Thyroid gland (tissue), 4 donors: ENCODE measurements at regions not wholly inside any gene's neighbourhood (a gene's known extent, or its start where the extent isn't known, plus 50 kb on each side); places are given as distances from the start of the nearest gene placed in this dataset.

Experiments used
- DNase-seq, 2 donors: peaks; one replicate each; pipeline ENCODE4 v3.0.0-alpha.2; 2019
- H3K27ac ChIP-seq, 3 donors: fragments of 200-600 bp; sonication (generic); 1 replicate in 2 of 3; 2 replicates in 1 of 3; pipeline ENCODE4 v1.5.1; 2016 to 2019; ENCODE audit warnings: mild to moderate bottlenecking in 1 of 3, moderate library complexity in 1 of 3
- H3K27me3 ChIP-seq: fragments of 200-600 bp; sonication (generic); one replicate; pipeline ENCODE4 v1.5.1; 2019
- H3K36me3 ChIP-seq, 2 donors: fragments of 200-600 bp; sonication (generic); one replicate each; pipeline ENCODE4 v1.5.1; 2016 to 2019
- H3K4me1 ChIP-seq, 2 donors: fragments of 200-600 bp; sonication (generic); one replicate each; pipeline ENCODE4 v1.5.1; 2017 to 2019
- H3K4me3 ChIP-seq, 3 donors: fragments of 200-600 bp; sonication (generic); replicated peaks in 1 of 3; 1 replicate in 2 of 3; 2 replicates in 1 of 3; pipeline ENCODE4 v1.5.1; 2016; ENCODE audit warnings: mild to moderate bottlenecking in 1 of 3
- H3K9me3 ChIP-seq: fragments of 200-600 bp; sonication (generic); one replicate; pipeline ENCODE4 v1.5.1; 2017
- CTCF ChIP-seq, 6 experiments: fragments of 200-600 bp in 3 of 6; fragments of 450-650 bp in 3 of 6; sonication (generic) in 3 of 6; IDR thresholded peaks; one replicate each; pipeline ENCODE4 v1.5.1; 2016 to 2019; ENCODE audit warnings: antibody characterized with exemption in 6 of 6, mild to moderate bottlenecking in 2 of 6, inconsistent platforms in 1 of 6, moderate library complexity in 1 of 6
- POLR2A ChIP-seq, 2 donors: fragments of 450-650 bp; IDR thresholded peaks; one replicate each; pipeline ENCODE4 v1.6.1; 2017; ENCODE audit warnings: antibody characterized with exemption in 2 of 2, mild to moderate bottlenecking in 2 of 2, moderate library complexity in 1 of 2
- WGBS, 2 donors: methylation state at CpG; one replicate each; pipeline ENCODE4 v1.1.5; 2017; 5-methylcytosine and 5-hydroxymethylcytosine counted together
- intact Hi-C: fragments of 100-400 bp; cut with DNase I; formaldehyde crosslinking; loops from one replicate; pipeline ENCODE4 v1.15.1; 2023

GRCh38 chr4:11263208-11263607 lies 165.5 kb downstream of the HS3ST1 start:
- no peak overlapping the region for H3K4me3 ChIP-seq
- no peak for DNase-seq
- H3K36me3 ChIP-seq: no peaks in the 10 kb centered on the region
- no peaks in the 10 kb centered on the region for H3K27me3 ChIP-seq
- no peak for TF ChIP-seq POLR2A (IDR thresholded peaks at IDR 0.05)
- no peak for TF ChIP-seq CTCF (IDR thresholded peaks at IDR 0.05)
- intact Hi-C loops: no loop called here
- no peaks in the 10 kb centered on the region for H3K9me3 ChIP-seq
- WGBS, 2 donors: 91 to 98% methylated on average over 1 of the region's 1 CpG
- no peaks in the 10 kb centered on the region for H3K4me1 ChIP-seq
- no peak overlapping the region for H3K27ac ChIP-seq

GRCh38 chr4:11261066-11261850 lies 167.4 kb downstream of the HS3ST1 start:
- no peak for DNase-seq
- Histone ChIP-seq H3K9me3 (no peaks in the 10 kb centered on the region), H3K27me3 (no peaks in the 10 kb centered on the region), H3K4me3 (no peak overlapping the region), H3K27ac (no peak overlapping the region), H3K36me3 (no peaks in the 10 kb centered on the region), H3K4me1 (no peaks in the 10 kb centered on the region)
- no peak for TF ChIP-seq POLR2A (IDR thresholded peaks at IDR 0.05)
- no peak for TF ChIP-seq CTCF (IDR thresholded peaks at IDR 0.05)
- intact Hi-C loops: no loop called here
- 94 to 99% methylated on average over 7 of the region's 7 CpGs for WGBS, 2 donors

GRCh38 chr4:11259837-11260236 lies 168.9 kb downstream of the HS3ST1 start:
- no peaks in the 10 kb centered on the region for H3K27me3 ChIP-seq
- no peaks in the 10 kb centered on the region for H3K4me1 ChIP-seq
- intact Hi-C loops: no loop called here
- no peak for DNase-seq
- H3K9me3 ChIP-seq: no peaks in the 10 kb centered on the region
- no peaks in the 10 kb centered on the region for H3K36me3 ChIP-seq
- TF ChIP-seq CTCF (IDR thresholded peaks at IDR 0.05): no peak
- TF ChIP-seq POLR2A (IDR thresholded peaks at IDR 0.05): no peak
- 77 to 87% methylated on average over 2 of the region's 2 CpGs for WGBS, 2 donors
- no peak overlapping the region for H3K4me3 ChIP-seq
- no peak overlapping the region for H3K27ac ChIP-seq

- WGBS, 2 donors: 73 to 76% methylated on average over 3 of the region's 3 CpGs
- no peak overlapping the region for H3K27ac ChIP-seq
- no peaks in the 10 kb centered on the region for H3K4me1 ChIP-seq
- DNase-seq: no peak
- H3K4me3 ChIP-seq: no peak overlapping the region
- TF ChIP-seq POLR2A (IDR thresholded peaks at IDR 0.05): no peak
- TF ChIP-seq CTCF (IDR thresholded peaks at IDR 0.05): no peak
- intact Hi-C loops: no loop called here
- H3K9me3 ChIP-seq: no peaks in the 10 kb centered on the region
- H3K27me3 ChIP-seq: no peaks in the 10 kb centered on the region
- no peaks in the 10 kb centered on the region for H3K36me3 ChIP-seq
Observed at GRCh38 chr4:11252149-11252548, 176.5 kb downstream of the HS3ST1 start.

- TF ChIP-seq CTCF (IDR thresholded peaks at IDR 0.05): no peak
- no peak overlapping the region for H3K4me3 ChIP-seq
- H3K36me3 ChIP-seq: no peaks in the 10 kb centered on the region
- no peaks in the 10 kb centered on the region for H3K4me1 ChIP-seq
- intact Hi-C loops: no loop called here
- no peak for DNase-seq
- no peaks in the 10 kb centered on the region for H3K27me3 ChIP-seq
- H3K27ac ChIP-seq: no peak overlapping the region
- H3K9me3 ChIP-seq: no peaks in the 10 kb centered on the region
Observed at GRCh38 chr4:11250510-11250909, 178.2 kb downstream of the HS3ST1 start.
